GM23338 (cell line): ENCODE measurements at regions not wholly inside any gene's neighbourhood (a gene's known extent, or its start where the extent isn't known, plus 50 kb on each side); places are given as distances from the start of the nearest gene placed in this dataset.

Experiments
- ATAC-seq: fragments of 200-7000 bp; cut with Tn5 transposase; 3 replicates; pipeline ENCODE4 v1.9.1; 2020
- DNase-seq: peaks from one replicate; pipeline ENCODE4 v3.0.0-alpha.2; 2015; ENCODE audit warnings: low spot score
- H2AFZ ChIP-seq: fragments of 200-600 bp; sonication (generic); 2 replicates; pipeline ENCODE4 v1.8.0; 2016; ENCODE audit warnings: antibody characterized with exemption, mild to moderate bottlenecking, moderate library complexity
- H3F3A ChIP-seq: fragments of 200-600 bp; sonication (generic); replicated peaks from 2 replicates; pipeline ENCODE4 v1.8.0; 2017; ENCODE audit warnings: antibody characterized with exemption, mixed run types, low read depth
- H3K27ac ChIP-seq: fragments of 200-600 bp; sonication (generic); 2 replicates; pipeline ENCODE4 v1.6.1; 2016; ENCODE audit warnings: low read depth
- H3K27me3 ChIP-seq: fragments of 200-600 bp; sonication (generic); 2 replicates; pipeline ENCODE4 v1.8.0; 2016; ENCODE audit warnings: mild to moderate bottlenecking, mixed run types, moderate library complexity; ENCODE audit not compliant: insufficient read depth
- H3K36me3 ChIP-seq: fragments of 200-600 bp; sonication (generic); 2 replicates; pipeline ENCODE4 v1.8.0; 2016; ENCODE audit warnings: mild to moderate bottlenecking; ENCODE audit not compliant: insufficient read depth
- H3K4me1 ChIP-seq: fragments of 200-600 bp; sonication (generic); 2 replicates; pipeline ENCODE4 v1.8.0; 2016; ENCODE audit warnings: mild to moderate bottlenecking, moderate library complexity; ENCODE audit not compliant: insufficient read depth
- H3K4me2 ChIP-seq: fragments of 200-600 bp; sonication (generic); 2 replicates; pipeline ENCODE4 v1.7.1; 2017; ENCODE audit warnings: mixed run types
- H3K4me3 ChIP-seq: fragments of 200-600 bp; sonication (generic); 2 replicates; pipeline ENCODE4 v1.6.1; 2016; ENCODE audit warnings: mixed run types
- H3K79me2 ChIP-seq: fragments of 200-600 bp; sonication (generic); replicated peaks from 2 replicates; pipeline ENCODE4 v1.8.0; 2017; ENCODE audit warnings: mild to moderate bottlenecking; ENCODE audit not compliant: insufficient read depth
- H3K9me2 ChIP-seq: fragments of 200-600 bp; sonication (generic); 2 replicates; pipeline ENCODE4 v1.8.0; 2017; ENCODE audit not compliant: insufficient read depth
- H4K20me1 ChIP-seq: fragments of 200-600 bp; sonication (generic); replicated peaks from 2 replicates; pipeline ENCODE4 v1.8.0; 2017; ENCODE audit warnings: mild to moderate bottlenecking; ENCODE audit not compliant: insufficient read depth
- H3K27ac Mint-ChIP-seq: 2 replicates; pipeline ENCODE4 v1.8.0; 2020; ENCODE audit warnings: inconsistent platforms, mild to moderate bottlenecking, moderate library complexity, mixed read lengths
- H3K27me3 Mint-ChIP-seq: 3 replicates; pipeline ENCODE4 v1.8.0; 2022; ENCODE audit warnings: low read depth, mild to moderate bottlenecking, moderate library complexity, mixed read lengths, inconsistent platforms; ENCODE audit not compliant: insufficient read depth, poor library complexity
- H3K36me3 Mint-ChIP-seq: 3 replicates; pipeline ENCODE4 v1.8.0; 2021; ENCODE audit warnings: low read depth, mild to moderate bottlenecking, inconsistent platforms, moderate library complexity, mixed read lengths
- H3K4me1 Mint-ChIP-seq: 3 replicates; pipeline ENCODE4 v1.8.0; 2020; ENCODE audit warnings: mild to moderate bottlenecking, inconsistent platforms, mixed read lengths
- H3K4me3 Mint-ChIP-seq: 3 replicates; pipeline ENCODE4 v1.8.0; 2021; ENCODE audit warnings: moderate library complexity, mild to moderate bottlenecking, inconsistent platforms, mixed read lengths
- H3K9me3 Mint-ChIP-seq: 3 replicates; pipeline ENCODE4 v1.8.0; 2020; ENCODE audit warnings: moderate library complexity, mild to moderate bottlenecking, inconsistent platforms, mixed read lengths
- CREB1 ChIP-seq: fragments of 250-450 bp; sonication (Bioruptor Pico); IDR thresholded peaks from 2 replicates; pipeline ENCODE4 v1.5.0; 2020; ENCODE audit warnings: low read depth, mild to moderate bottlenecking, moderate library complexity
- EZH2 ChIP-seq: fragments of 200-600 bp; sonication (generic); IDR thresholded peaks from one replicate; pipeline ENCODE4 v1.8.0; 2017; ENCODE audit warnings: antibody characterized with exemption, mild to moderate bottlenecking, low read depth; ENCODE audit not compliant: unreplicated experiment
- EZH2phosphoT487 ChIP-seq: fragments of 200-600 bp; sonication (generic); IDR thresholded peaks from one replicate; pipeline ENCODE4 v1.8.1; 2018; ENCODE audit warnings: antibody characterized with exemption; ENCODE audit not compliant: unreplicated experiment
- JUNB ChIP-seq: IDR thresholded peaks from one replicate; pipeline ENCODE4 v1.6.1; 2016; ENCODE audit warnings: antibody characterized with exemption; ENCODE audit not compliant: unreplicated experiment
- NANOG ChIP-seq: IDR thresholded peaks from 2 replicates; pipeline ENCODE4 v1.6.1; 2016; ENCODE audit warnings: antibody characterized with exemption, borderline replicate concordance
- POLR2AphosphoS5 ChIP-seq: IDR thresholded peaks from 2 replicates; pipeline ENCODE4 v1.6.1; 2016; ENCODE audit warnings: antibody characterized with exemption, low read depth
- STAT1 ChIP-seq: IDR thresholded peaks from one replicate; pipeline ENCODE4 v1.6.1; 2016; ENCODE audit warnings: antibody characterized with exemption; ENCODE audit not compliant: unreplicated experiment
- ZNF114 ChIP-seq: fragments of 250-450 bp; sonication (Bioruptor Pico); IDR thresholded peaks from 2 replicates; pipeline ENCODE4 v1.5.0; 2020; ENCODE audit warnings: mild to moderate bottlenecking, moderate library complexity
- ZNF331 ChIP-seq: fragments of 250-450 bp; sonication (Bioruptor Pico); IDR thresholded peaks from 2 replicates; pipeline ENCODE4 v1.5.0; 2020; ENCODE audit warnings: low read depth, mild to moderate bottlenecking, moderate library complexity
- TF ChIP-seq, protein P1 (sequence below): IDR thresholded peaks from 2 replicates; pipeline ENCODE4 v1.6.1; 2016; ENCODE audit warnings: antibody characterized with exemption
- TF ChIP-seq, protein P2 (sequence below): IDR thresholded peaks from one replicate; pipeline ENCODE4 v1.6.1; 2018; ENCODE audit warnings: antibody characterized with exemption; ENCODE audit not compliant: unreplicated experiment
- TF ChIP-seq, protein P3 (sequence below), 2 experiments: fragments of 200-600 bp in 1 of 2; sonication (generic) in 1 of 2; conservative IDR thresholded peaks; 2 replicates each; pipeline versions ENCODE4 v1.5.1 to v1.6.1; 2016 to 2017; ENCODE audit warnings: antibody characterized with exemption in 2 of 2, low read depth in 2 of 2, mild to moderate bottlenecking in 2 of 2, moderate library complexity in 1 of 2

DNA sequence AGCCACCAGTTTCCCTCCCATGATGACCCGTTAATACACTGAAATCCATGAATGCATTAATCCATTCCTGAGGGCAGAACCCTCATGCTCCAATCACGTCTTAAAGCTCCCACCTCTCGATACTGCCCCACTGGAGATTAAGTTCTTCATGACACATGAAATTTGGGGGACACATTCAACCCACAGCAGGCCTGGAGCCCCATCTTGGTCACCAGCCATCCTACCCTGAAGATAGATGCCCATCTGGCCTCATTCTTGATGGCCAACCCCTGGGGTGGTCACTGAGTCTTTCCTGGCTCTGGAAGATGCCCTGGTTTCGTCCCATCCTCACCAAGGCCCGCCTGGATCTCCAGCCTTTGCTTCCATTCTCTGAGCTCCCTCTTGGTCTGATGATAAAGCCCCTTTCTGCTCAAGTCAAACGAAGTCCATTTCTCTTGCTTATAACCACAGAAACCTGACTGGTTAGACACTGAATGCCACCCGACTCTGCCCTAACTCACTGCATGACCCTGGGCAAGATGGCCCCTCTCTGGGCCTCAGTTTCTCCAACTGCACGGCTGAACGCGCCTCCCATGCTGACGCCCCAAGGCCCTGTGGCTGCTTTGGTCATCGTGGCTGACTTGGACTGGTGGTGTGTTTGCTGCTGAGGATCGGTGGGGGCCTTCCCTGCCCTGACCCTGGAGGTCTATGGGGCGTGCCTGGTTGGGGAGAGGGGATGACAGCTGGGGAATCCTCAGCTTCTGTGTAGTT, 138.4 kb upstream of the IER5L start (continued):
- TF ChIP-seq, protein P1, sequence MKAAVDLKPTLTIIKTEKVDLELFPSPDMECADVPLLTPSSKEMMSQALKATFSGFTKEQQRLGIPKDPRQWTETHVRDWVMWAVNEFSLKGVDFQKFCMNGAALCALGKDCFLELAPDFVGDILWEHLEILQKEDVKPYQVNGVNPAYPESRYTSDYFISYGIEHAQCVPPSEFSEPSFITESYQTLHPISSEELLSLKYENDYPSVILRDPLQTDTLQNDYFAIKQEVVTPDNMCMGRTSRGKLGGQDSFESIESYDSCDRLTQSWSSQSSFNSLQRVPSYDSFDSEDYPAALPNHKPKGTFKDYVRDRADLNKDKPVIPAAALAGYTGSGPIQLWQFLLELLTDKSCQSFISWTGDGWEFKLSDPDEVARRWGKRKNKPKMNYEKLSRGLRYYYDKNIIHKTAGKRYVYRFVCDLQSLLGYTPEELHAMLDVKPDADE, result no peak
- TF ChIP-seq, protein P2, sequence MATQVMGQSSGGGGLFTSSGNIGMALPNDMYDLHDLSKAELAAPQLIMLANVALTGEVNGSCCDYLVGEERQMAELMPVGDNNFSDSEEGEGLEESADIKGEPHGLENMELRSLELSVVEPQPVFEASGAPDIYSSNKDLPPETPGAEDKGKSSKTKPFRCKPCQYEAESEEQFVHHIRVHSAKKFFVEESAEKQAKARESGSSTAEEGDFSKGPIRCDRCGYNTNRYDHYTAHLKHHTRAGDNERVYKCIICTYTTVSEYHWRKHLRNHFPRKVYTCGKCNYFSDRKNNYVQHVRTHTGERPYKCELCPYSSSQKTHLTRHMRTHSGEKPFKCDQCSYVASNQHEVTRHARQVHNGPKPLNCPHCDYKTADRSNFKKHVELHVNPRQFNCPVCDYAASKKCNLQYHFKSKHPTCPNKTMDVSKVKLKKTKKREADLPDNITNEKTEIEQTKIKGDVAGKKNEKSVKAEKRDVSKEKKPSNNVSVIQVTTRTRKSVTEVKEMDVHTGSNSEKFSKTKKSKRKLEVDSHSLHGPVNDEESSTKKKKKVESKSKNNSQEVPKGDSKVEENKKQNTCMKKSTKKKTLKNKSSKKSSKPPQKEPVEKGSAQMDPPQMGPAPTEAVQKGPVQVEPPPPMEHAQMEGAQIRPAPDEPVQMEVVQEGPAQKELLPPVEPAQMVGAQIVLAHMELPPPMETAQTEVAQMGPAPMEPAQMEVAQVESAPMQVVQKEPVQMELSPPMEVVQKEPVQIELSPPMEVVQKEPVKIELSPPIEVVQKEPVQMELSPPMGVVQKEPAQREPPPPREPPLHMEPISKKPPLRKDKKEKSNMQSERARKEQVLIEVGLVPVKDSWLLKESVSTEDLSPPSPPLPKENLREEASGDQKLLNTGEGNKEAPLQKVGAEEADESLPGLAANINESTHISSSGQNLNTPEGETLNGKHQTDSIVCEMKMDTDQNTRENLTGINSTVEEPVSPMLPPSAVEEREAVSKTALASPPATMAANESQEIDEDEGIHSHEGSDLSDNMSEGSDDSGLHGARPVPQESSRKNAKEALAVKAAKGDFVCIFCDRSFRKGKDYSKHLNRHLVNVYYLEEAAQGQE, result no peak
- no peak for TF ChIP-seq ZNF114
- no peak for TF ChIP-seq CREB1 (CRISPR knock-in tag)

DNA sequence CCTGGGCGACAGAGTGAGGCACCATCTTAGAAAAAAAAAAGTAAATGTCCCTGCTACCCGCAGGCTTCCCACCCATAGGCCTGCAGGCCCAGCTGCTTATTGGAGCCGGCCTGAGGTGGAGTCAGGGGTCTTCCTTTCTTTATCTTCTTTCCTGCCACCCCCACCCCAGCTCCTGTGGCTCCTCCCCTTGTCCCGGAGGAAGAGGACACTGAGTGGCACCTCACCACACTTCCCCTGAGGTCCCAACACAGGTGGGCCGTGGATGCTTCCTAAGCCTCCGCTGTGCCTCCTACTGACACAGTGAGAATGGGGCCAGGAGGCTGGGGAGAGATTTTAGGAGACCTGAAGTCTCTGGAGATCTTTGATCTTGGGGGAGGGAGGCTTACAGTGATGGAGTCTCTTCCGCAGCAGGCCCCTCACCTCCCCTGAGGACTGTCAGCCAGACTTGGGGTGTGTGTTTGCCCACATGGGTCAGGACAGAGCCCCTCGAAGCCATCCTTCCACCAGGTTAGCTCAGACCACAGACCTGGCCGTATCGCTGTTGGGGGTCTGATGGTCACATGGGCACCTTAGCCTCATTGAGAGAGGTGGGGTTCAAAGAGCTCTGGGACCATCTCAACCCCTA, 135.4 kb upstream of the IER5L start:
- no peak overlapping the region for H3K27ac ChIP-seq
- no peaks in the 10 kb centered on the region for H3F3A ChIP-seq
- Mint-ChIP-seq H3K4me1 (peaks cover 7% of the 10 kb centered on the region), H3K27me3 (peaks cover 9% of the 10 kb centered on the region), H3K9me3 (peaks cover 6% of the 10 kb centered on the region), H3K36me3 (no peaks in the 10 kb centered on the region), H3K27ac (no peak overlapping the region), H3K4me3 (no peak overlapping the region)
- DNase-seq, result no peak
- no peak overlapping the region for H3K4me3 ChIP-seq
- no peaks in the 10 kb centered on the region for H4K20me1 ChIP-seq
- H3K9me2 ChIP-seq, result no peaks in the 10 kb centered on the region
- H3K4me2 ChIP-seq, result no peak overlapping the region
- H3K79me2 ChIP-seq, result no peaks in the 10 kb centered on the region
- no peak overlapping the region for H2AFZ ChIP-seq
- no peaks in the 10 kb centered on the region for H3K27me3 ChIP-seq
- H3K4me1 ChIP-seq, result no peaks in the 10 kb centered on the region
- no peak for ATAC-seq
- H3K36me3 ChIP-seq, result no peaks in the 10 kb centered on the region
- TF ChIP-seq CREB1 (CRISPR knock-in tag) (no peak), ZNF114 (no peak), JUNB (no peak), POLR2AphosphoS5 (no peak), NANOG (no peak), EZH2phosphoT487 (no peak), STAT1 (no peak), ZNF331 (CRISPR knock-in tag) (no peak), EZH2 (no peak)
- TF ChIP-seq, protein P3, sequence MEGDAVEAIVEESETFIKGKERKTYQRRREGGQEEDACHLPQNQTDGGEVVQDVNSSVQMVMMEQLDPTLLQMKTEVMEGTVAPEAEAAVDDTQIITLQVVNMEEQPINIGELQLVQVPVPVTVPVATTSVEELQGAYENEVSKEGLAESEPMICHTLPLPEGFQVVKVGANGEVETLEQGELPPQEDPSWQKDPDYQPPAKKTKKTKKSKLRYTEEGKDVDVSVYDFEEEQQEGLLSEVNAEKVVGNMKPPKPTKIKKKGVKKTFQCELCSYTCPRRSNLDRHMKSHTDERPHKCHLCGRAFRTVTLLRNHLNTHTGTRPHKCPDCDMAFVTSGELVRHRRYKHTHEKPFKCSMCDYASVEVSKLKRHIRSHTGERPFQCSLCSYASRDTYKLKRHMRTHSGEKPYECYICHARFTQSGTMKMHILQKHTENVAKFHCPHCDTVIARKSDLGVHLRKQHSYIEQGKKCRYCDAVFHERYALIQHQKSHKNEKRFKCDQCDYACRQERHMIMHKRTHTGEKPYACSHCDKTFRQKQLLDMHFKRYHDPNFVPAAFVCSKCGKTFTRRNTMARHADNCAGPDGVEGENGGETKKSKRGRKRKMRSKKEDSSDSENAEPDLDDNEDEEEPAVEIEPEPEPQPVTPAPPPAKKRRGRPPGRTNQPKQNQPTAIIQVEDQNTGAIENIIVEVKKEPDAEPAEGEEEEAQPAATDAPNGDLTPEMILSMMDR (conservative IDR thresholded peaks at IDR 0.05; ENCODE audit: low read depth in 2 of 2), result no peak
- TF ChIP-seq, protein P2, result no peak
- TF ChIP-seq, protein P1, result no peak
